ENCODE measurements at regions not wholly inside any gene's neighbourhood (a gene's known extent, or its start where the extent isn't known, plus 50 kb on each side); places are given as distances from the start of the nearest gene placed in this dataset.
A peak's percentile ranks its signal among the peaks of the same experiment; 100 is the strongest.

- Histone ChIP-seq H3K36me3 (replicated peaks in 1 of 2; ENCODE audit: control insufficient read depth in 1 of 2, insufficient read depth in 2 of 2, low read length in 1 of 2) (no peaks in the 10 kb centered on the region), H3K9me3 (no peaks in the 10 kb centered on the region), H3K4me2 (no peak overlapping the region), H3K79me2 (ENCODE audit: insufficient read depth) (no peaks in the 10 kb centered on the region), H3K27me3 (ENCODE audit: insufficient read depth) (no peaks in the 10 kb centered on the region), H3K9me2 (no peaks in the 10 kb centered on the region), H4K20me1 (ENCODE audit: insufficient read depth) (no peaks in the 10 kb centered on the region), H3K27ac (ENCODE audit: low read depth in 2 of 2, low read length in 1 of 2) (peak overlapping the region in 1 of 2 experiments; percentile 80; a peak in 1 of 4 replicates), H3K4me3 (ENCODE audit: low read depth in 2 of 2, low read length in 1 of 2) (no peak overlapping the region), H3F3A (replicated peaks; ENCODE audit: insufficient read depth) (no peaks in the 10 kb centered on the region), H3K4me1 (ENCODE audit: control insufficient read depth in 1 of 2, insufficient read depth in 2 of 2, low read depth in 1 of 2, low read length in 1 of 2) (peaks cover 0 to 27% of the 10 kb centered on the region in 2 experiments; a peak in 1 of 4 replicates), H3K9ac (no peak overlapping the region), H2AFZ (ENCODE audit: low read depth) (no peak overlapping the region)
- POLR2A ChIA-PET, result no interaction called here
- no peak for DNase-seq
- CTCF ChIA-PET, result interaction anchor here (1.5 to 2.6 kb wide), 8 partner anchors 8 to 324 kb away, joined by 5 to 26 read pairs (median 10); no protein-coding TSS in a partner anchor
- TF ChIP-seq CTCF (IDR thresholded peaks at IDR 0.05), result no peak
- no peak for TF ChIP-seq USF2 (IDR thresholded peaks at IDR 0.05; ENCODE audit: borderline replicate concordance, low read depth, low read length)
- no peak for TF ChIP-seq EP300 (IDR thresholded peaks at IDR 0.05; ENCODE audit: borderline replicate concordance in 1 of 2, low read depth in 1 of 2, low read length in 1 of 2)
- no peak for TF ChIP-seq RAD21 (IDR thresholded peaks at IDR 0.05; ENCODE audit: low read length)
- TF ChIP-seq TCF12 (IDR thresholded peaks at IDR 0.05), result no peak
- TF ChIP-seq, protein P1, sequence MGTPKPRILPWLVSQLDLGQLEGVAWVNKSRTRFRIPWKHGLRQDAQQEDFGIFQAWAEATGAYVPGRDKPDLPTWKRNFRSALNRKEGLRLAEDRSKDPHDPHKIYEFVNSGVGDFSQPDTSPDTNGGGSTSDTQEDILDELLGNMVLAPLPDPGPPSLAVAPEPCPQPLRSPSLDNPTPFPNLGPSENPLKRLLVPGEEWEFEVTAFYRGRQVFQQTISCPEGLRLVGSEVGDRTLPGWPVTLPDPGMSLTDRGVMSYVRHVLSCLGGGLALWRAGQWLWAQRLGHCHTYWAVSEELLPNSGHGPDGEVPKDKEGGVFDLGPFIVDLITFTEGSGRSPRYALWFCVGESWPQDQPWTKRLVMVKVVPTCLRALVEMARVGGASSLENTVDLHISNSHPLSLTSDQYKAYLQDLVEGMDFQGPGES (IDR thresholded peaks at IDR 0.05; ENCODE audit: low read depth, low read length), result no peak
- TF ChIP-seq POLR2AphosphoS5 (IDR thresholded peaks at IDR 0.05; ENCODE audit: low read depth, low read length), result no peak
- 60% methylated on average over 4 of the region's 7 CpGs for WGBS (ENCODE audit: low lambda C conversion rate)
Observed at GRCh38 chr20:59411589-59411988, 111.2 kb downstream of the EDN3 start.

- no peaks in the 10 kb centered on the region for H3K9me3 ChIP-seq
- H3K79me2 ChIP-seq (ENCODE audit: insufficient read depth), result no peaks in the 10 kb centered on the region
- no peaks in the 10 kb centered on the region for H4K20me1 ChIP-seq (ENCODE audit: insufficient read depth)
- no peak overlapping the region for H3K4me2 ChIP-seq
- POLR2A ChIA-PET, result interaction anchor here (1.5 kb wide), 1 partner anchor 14 kb away, joined by 5 read pairs; no protein-coding TSS in a partner anchor
- H2AFZ ChIP-seq (ENCODE audit: low read depth), result no peak overlapping the region
- no peaks in the 10 kb centered on the region for H3K36me3 ChIP-seq (replicated peaks in 1 of 2; ENCODE audit: control insufficient read depth in 1 of 2, insufficient read depth in 2 of 2, low read length in 1 of 2)
- CTCF ChIA-PET, result interaction anchor here (1.1 to 2.6 kb wide), 14 partner anchors 9 to 547 kb away, joined by 3 to 26 read pairs (median 6); partner anchors contain the start of gene ATP5F1E
- peak overlapping the region in 1 of 2 experiments; percentile 80; a peak in 2 of 4 replicates for H3K27ac ChIP-seq (ENCODE audit: low read depth in 2 of 2, low read length in 1 of 2)
- no peaks in the 10 kb centered on the region for H3F3A ChIP-seq (replicated peaks; ENCODE audit: insufficient read depth)
- H3K9me2 ChIP-seq, result no peaks in the 10 kb centered on the region
- no peak overlapping the region for H3K4me3 ChIP-seq (ENCODE audit: low read depth in 2 of 2, low read length in 1 of 2)
- H3K27me3 ChIP-seq (ENCODE audit: insufficient read depth), result 0 out of 2 replicates have a peak, but pooled peaks cover 2% of the 10 kb centered on the region
- peaks cover 0 to 27% of the 10 kb centered on the region in 2 experiments; a peak in 1 of 4 replicates for H3K4me1 ChIP-seq (ENCODE audit: control insufficient read depth in 1 of 2, insufficient read depth in 2 of 2, low read depth in 1 of 2, low read length in 1 of 2)
- WGBS (ENCODE audit: low lambda C conversion rate), result 56% methylated on average over 6 of the region's 6 CpGs
- no peak for DNase-seq
- H3K9ac ChIP-seq, result no peak overlapping the region
- TF ChIP-seq RXRA (IDR thresholded peaks at IDR 0.05; ENCODE audit: borderline replicate concordance, low read depth) (no peak), TAF1 (IDR thresholded peaks at IDR 0.05; ENCODE audit: borderline replicate concordance, low read depth, low read length) (no peak), GATA2 (CRISPR knock-in tag; IDR thresholded peaks at IDR 0.05) (no peak), SIN3A (IDR thresholded peaks at IDR 0.05; ENCODE audit: borderline replicate concordance, low read depth, low read length) (no peak), MAX (IDR thresholded peaks at IDR 0.05; ENCODE audit: low read depth) (no peak), CHD2 (IDR thresholded peaks at IDR 0.05; ENCODE audit: low read length, partially characterized antibody) (no peak), EZH2phosphoT487 (IDR thresholded peaks at IDR 0.05; ENCODE audit: borderline replicate concordance, low read depth) (no peak), JUND (IDR thresholded peaks at IDR 0.05) (no peak), GABPA (IDR thresholded peaks at IDR 0.05; ENCODE audit: low read depth) (no peak), POLR2AphosphoS5 (IDR thresholded peaks at IDR 0.05; ENCODE audit: low read depth, low read length) (no peak), FOSL2 (IDR thresholded peaks at IDR 0.05; ENCODE audit: borderline replicate concordance, low read depth) (no peak), SMC3 (IDR thresholded peaks at IDR 0.05; ENCODE audit: low read depth, low read length) (no peak), REST (IDR thresholded peaks at IDR 0.05; ENCODE audit: low read depth, low read length) (no peak), EP300 (IDR thresholded peaks at IDR 0.05; ENCODE audit: borderline replicate concordance in 1 of 2, low read depth in 1 of 2, low read length in 1 of 2) (no peak), RAD21 (IDR thresholded peaks at IDR 0.05; ENCODE audit: low read length) (no peak), MEF2A (IDR thresholded peaks at IDR 0.05; ENCODE audit: borderline replicate concordance, low read depth) (no peak), TCF12 (IDR thresholded peaks at IDR 0.05) (no peak)
Observed at GRCh38 chr20:59412181-59412580, 111.8 kb downstream of the EDN3 start.
